ENCODE measurements at regions not wholly inside any gene's neighbourhood (a gene's known extent, or its start where the extent isn't known, plus 50 kb on each side); places are given as distances from the start of the nearest gene placed in this dataset.

- in situ Hi-C loops (cut with HindIII; ENCODE audit: low sequenced_read_pairs), result no loop called here
- DNase-seq (ENCODE audit: low read depth), result no peak
- TF ChIP-seq, protein P1, sequence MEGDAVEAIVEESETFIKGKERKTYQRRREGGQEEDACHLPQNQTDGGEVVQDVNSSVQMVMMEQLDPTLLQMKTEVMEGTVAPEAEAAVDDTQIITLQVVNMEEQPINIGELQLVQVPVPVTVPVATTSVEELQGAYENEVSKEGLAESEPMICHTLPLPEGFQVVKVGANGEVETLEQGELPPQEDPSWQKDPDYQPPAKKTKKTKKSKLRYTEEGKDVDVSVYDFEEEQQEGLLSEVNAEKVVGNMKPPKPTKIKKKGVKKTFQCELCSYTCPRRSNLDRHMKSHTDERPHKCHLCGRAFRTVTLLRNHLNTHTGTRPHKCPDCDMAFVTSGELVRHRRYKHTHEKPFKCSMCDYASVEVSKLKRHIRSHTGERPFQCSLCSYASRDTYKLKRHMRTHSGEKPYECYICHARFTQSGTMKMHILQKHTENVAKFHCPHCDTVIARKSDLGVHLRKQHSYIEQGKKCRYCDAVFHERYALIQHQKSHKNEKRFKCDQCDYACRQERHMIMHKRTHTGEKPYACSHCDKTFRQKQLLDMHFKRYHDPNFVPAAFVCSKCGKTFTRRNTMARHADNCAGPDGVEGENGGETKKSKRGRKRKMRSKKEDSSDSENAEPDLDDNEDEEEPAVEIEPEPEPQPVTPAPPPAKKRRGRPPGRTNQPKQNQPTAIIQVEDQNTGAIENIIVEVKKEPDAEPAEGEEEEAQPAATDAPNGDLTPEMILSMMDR (IDR thresholded peaks at IDR 0.05; ENCODE audit: low read depth, low read length, missing control alignments), result no peak
- H3K4me3 ChIP-seq (ENCODE audit: low read depth, low read length), result no peak overlapping the region
Observed at GRCh38 chr4:178976861-178977260, 1534.6 kb upstream of the AGA start.

GRCh38 chr4:178993306-178993705 lies 1551.1 kb upstream of the AGA start:
- TF ChIP-seq, protein P1 (IDR thresholded peaks at IDR 0.05; ENCODE audit: low read depth, low read length, missing control alignments), result no peak
- DNase-seq (ENCODE audit: low read depth), result no peak
- no peak overlapping the region for H3K4me3 ChIP-seq (ENCODE audit: low read depth, low read length)
- in situ Hi-C loops (cut with HindIII; ENCODE audit: low sequenced_read_pairs), result no loop called here

GRCh38 chr4:179001918-179002317 lies 1559.7 kb upstream of the AGA start:
- H3K4me3 ChIP-seq (ENCODE audit: low read depth, low read length), result no peak overlapping the region
- in situ Hi-C loops (cut with HindIII; ENCODE audit: low sequenced_read_pairs), result no loop called here
- DNase-seq (ENCODE audit: low read depth), result no peak
- TF ChIP-seq, protein P1 (IDR thresholded peaks at IDR 0.05; ENCODE audit: low read depth, low read length, missing control alignments), result no peak

DNA sequence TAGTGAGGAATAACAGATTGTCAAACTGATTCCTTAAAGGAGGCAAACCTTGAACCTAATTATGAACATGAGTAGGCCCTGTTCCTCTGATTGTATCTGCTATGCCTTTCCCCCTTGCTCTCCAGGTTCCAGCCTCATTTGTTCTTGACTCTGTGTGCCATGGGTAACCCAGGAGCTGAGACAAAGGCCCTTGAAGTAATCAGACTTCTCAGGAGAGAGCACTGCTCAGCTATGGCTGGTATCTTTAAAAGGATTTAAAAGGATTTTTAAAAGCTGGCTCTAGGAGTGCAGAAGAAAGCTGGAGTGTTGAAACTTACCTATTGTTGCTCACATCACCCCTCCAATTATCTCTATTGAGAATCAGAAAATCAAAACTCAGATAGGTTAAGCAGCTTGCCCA lies 1565.5 kb upstream of the AGA start:
- no peak for DNase-seq (ENCODE audit: low read depth)
- in situ Hi-C loops (cut with HindIII; ENCODE audit: low sequenced_read_pairs), result no loop called here
- TF ChIP-seq, protein P1 (IDR thresholded peaks at IDR 0.05; ENCODE audit: low read depth, low read length, missing control alignments), result no peak
- H3K4me3 ChIP-seq (ENCODE audit: low read depth, low read length), result no peak overlapping the region

DNA sequence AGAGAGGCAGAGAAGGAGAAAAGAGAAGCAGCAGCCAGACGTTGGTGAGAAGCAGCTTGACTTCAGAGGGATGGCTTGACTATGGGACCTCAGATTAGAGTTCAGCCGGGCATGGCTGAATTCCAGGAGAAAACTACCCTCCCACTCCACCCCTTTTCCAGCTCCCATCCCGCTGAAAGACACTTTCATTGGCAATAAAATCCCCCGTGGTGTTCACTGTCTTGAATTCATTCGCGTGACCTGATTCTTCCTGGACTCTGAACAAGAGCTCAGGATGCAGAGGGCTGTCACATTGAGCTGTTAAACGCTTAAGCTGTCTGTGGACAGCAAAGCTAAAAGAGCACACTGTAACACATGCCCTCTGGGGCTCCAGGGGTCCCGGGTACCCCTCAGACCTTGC lies 1575.3 kb upstream of the AGA start:
- in situ Hi-C loops (cut with HindIII; ENCODE audit: low sequenced_read_pairs), result no loop called here
- H3K4me3 ChIP-seq (ENCODE audit: low read depth, low read length), result no peak overlapping the region
- no peak for DNase-seq (ENCODE audit: low read depth)
- TF ChIP-seq, protein P1 (IDR thresholded peaks at IDR 0.05; ENCODE audit: low read depth, low read length, missing control alignments), result no peak

DNA sequence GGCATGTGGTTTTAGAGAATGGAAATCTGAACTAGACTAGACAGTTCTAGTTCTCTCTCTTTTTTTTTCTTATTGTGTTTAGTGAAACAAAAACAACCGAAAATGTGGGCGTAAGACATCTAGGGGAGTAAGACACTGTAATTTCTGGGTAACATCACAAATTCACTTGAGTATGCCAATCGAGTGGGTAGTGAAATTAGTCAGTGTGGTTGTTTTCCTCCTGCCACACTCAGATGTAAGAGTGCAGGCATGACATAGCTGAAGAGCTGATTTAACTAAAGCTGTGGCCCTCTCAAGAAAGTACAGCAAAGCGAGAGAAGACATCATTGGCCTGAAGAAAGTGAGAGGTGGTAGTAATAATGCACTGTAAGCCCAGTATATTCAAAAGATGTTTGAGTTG lies 1585.3 kb upstream of the AGA start:
- no peak for DNase-seq (ENCODE audit: low read depth)
- TF ChIP-seq, protein P1 (IDR thresholded peaks at IDR 0.05; ENCODE audit: low read depth, low read length, missing control alignments), result no peak
- in situ Hi-C loops (cut with HindIII; ENCODE audit: low sequenced_read_pairs), result no loop called here
- H3K4me3 ChIP-seq (ENCODE audit: low read depth, low read length), result no peak overlapping the region

- no peak for DNase-seq (ENCODE audit: low read depth)
- TF ChIP-seq, protein P1 (IDR thresholded peaks at IDR 0.05; ENCODE audit: low read depth, low read length, missing control alignments), result no peak
- in situ Hi-C loops (cut with HindIII; ENCODE audit: low sequenced_read_pairs), result no loop called here
- H3K4me3 ChIP-seq (ENCODE audit: low read depth, low read length), result no peak overlapping the region
Observed at GRCh38 chr4:179028321-179028720, 1586.1 kb upstream of the AGA start.

Data from astrocyte of the cerebellum (primary cell).